Keratinocyte (primary cell): ENCODE measurements at regions not wholly inside any gene's neighbourhood (a gene's known extent, or its start where the extent isn't known, plus 50 kb on each side); places are given as distances from the start of the nearest gene placed in this dataset.

Experiments used
- DNase-seq: peaks from one replicate; pipeline ENCODE4 v3.0.0-alpha.2; 2011; ENCODE audit warnings: low read depth, missing footprints, low spot score
- FAIRE-seq: peaks from 2 replicates; lab custom pipeline; 2011; peaks lifted over from hg19 to GRCh38; lab: Jason Lieb, UNC
- H2AFZ ChIP-seq: 2 replicates; pipeline ENCODE4 v1.6.0; 2012; ENCODE audit warnings: low read length, control low read depth, inconsistent platforms; ENCODE audit not compliant: control insufficient read depth
- H3K27ac ChIP-seq: 2 replicates; pipeline ENCODE4 v1.5.1; 2011; ENCODE audit warnings: low read length; ENCODE audit not compliant: control insufficient read depth, insufficient read depth
- H3K27me3 ChIP-seq: 3 replicates; pipeline ENCODE4 v1.6.0; 2011; ENCODE audit warnings: low read length; ENCODE audit not compliant: control insufficient read depth, insufficient read depth; ENCODE audit errors: extremely low read depth
- H3K36me3 ChIP-seq, 2 experiments: 2 replicates in 1 of 2; 3 replicates in 1 of 2; pipeline ENCODE4 v1.5.1; 2011; ENCODE audit warnings: low read length in 2 of 2, mild to moderate bottlenecking in 1 of 2; ENCODE audit not compliant: control insufficient read depth in 2 of 2, insufficient read depth in 2 of 2; ENCODE audit errors: extremely low read depth in 1 of 2
- H3K4me1 ChIP-seq: 3 replicates; pipeline ENCODE4 v1.5.1; 2011; ENCODE audit warnings: low read length; ENCODE audit not compliant: control insufficient read depth, insufficient read depth; ENCODE audit errors: extremely low read depth
- H3K4me2 ChIP-seq: 3 replicates; pipeline ENCODE4 v1.6.0; 2011; ENCODE audit warnings: low read depth, low read length; ENCODE audit not compliant: control insufficient read depth, insufficient read depth; ENCODE audit errors: extremely low read depth
- H3K4me3 ChIP-seq, 3 experiments: fragments of 200-600 bp in 1 of 3; sonication (generic) in 1 of 3; 2 replicates in 2 of 3; 3 replicates in 1 of 3; pipeline ENCODE4 v1.5.1; 2011 to 2016; ENCODE audit warnings: low read length in 3 of 3, mild to moderate bottlenecking in 3 of 3, control low read depth in 2 of 3, inconsistent platforms in 1 of 3, low read depth in 1 of 3, mixed read lengths in 1 of 3, mixed run types in 1 of 3, moderate library complexity in 1 of 3; ENCODE audit not compliant: control insufficient read depth in 2 of 3, insufficient read depth in 2 of 3; ENCODE audit errors: extremely low read depth in 1 of 3
- H3K79me2 ChIP-seq: 2 replicates; pipeline ENCODE4 v1.6.0; 2012; ENCODE audit warnings: low read length; ENCODE audit not compliant: control insufficient read depth, insufficient read depth
- H3K9ac ChIP-seq: 3 replicates; pipeline ENCODE4 v1.6.0; 2011; ENCODE audit warnings: low read length; ENCODE audit not compliant: control insufficient read depth, insufficient read depth; ENCODE audit errors: extremely low read depth
- H3K9me1 ChIP-seq: 3 replicates; pipeline ENCODE4 v1.6.0; 2011; ENCODE audit warnings: low read length; ENCODE audit not compliant: control insufficient read depth, insufficient read depth; ENCODE audit errors: extremely low read depth
- H3K9me3 ChIP-seq: 2 replicates; pipeline ENCODE4 v1.5.1; 2012; ENCODE audit warnings: low read depth, low read length; ENCODE audit not compliant: control insufficient read depth
- H4K20me1 ChIP-seq: 3 replicates; pipeline ENCODE4 v1.6.0; 2011; ENCODE audit warnings: low read length; ENCODE audit not compliant: control insufficient read depth, insufficient read depth; ENCODE audit errors: extremely low read depth
- EZH2 ChIP-seq: IDR thresholded peaks from one replicate; pipeline ENCODE4 v1.6.1; 2012; ENCODE audit warnings: inconsistent platforms, mild to moderate bottlenecking, low read length, moderate library complexity
- dilution Hi-C: fragments of 300-500 bp; cut with MboI; formaldehyde crosslinking; loops from one replicate; pipeline ENCODE4 v1.7.0; 2020; ENCODE audit warnings: low sequenced_read_pairs; ENCODE audit not compliant: extremely low pct_ligation_motif_present
- TF ChIP-seq, protein P1 (sequence below), 3 experiments: IDR thresholded peaks in 1 of 3; conservative IDR thresholded peaks in 1 of 3; optimal IDR thresholded peaks in 1 of 3; 2 replicates in 2 of 3; 3 replicates in 1 of 3; pipeline versions ENCODE3 to v1.5.1; 2011; ENCODE audit warnings: low read length in 3 of 3, mild to moderate bottlenecking in 3 of 3, moderate library complexity in 2 of 3, control low read depth in 1 of 3, inconsistent platforms in 1 of 3; ENCODE audit not compliant: insufficient read depth in 2 of 3; ENCODE audit errors: extremely low read depth in 1 of 3

DNA sequence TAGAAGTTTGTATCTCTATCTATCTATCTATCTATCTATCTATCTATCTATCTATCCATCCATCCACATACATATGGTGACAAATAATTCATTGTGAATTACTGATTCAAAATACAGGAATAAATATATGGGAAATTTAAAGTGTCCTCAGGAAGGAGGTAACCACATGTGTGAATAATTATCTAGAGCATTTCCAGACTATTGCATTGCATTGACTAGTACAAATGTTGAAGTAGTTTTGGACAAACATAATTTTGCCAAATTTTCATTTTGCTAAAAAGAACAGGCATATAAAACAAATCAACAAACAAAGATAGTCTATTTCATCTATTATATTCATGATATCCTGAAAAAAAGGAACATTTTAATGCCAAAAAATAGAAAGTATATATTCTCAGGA is 192.7 kb downstream of the UTRN start:
- Histone ChIP-seq H3K4me3 (no peak overlapping the region), H3K9me3 (no peaks in the 10 kb centered on the region), H3K27me3 (no peaks in the 10 kb centered on the region), H3K36me3 (no peaks in the 10 kb centered on the region), H3K9ac (no peak overlapping the region), H3K27ac (no peak overlapping the region), H4K20me1 (no peaks in the 10 kb centered on the region), H3K4me2 (no peak overlapping the region), H3K4me1 (no peaks in the 10 kb centered on the region), H3K79me2 (no peaks in the 10 kb centered on the region), H2AFZ (no peak overlapping the region), H3K9me1 (no peaks in the 10 kb centered on the region)
- FAIRE-seq (no peak), DNase-seq (no peak)
- TF ChIP-seq, protein P1, sequence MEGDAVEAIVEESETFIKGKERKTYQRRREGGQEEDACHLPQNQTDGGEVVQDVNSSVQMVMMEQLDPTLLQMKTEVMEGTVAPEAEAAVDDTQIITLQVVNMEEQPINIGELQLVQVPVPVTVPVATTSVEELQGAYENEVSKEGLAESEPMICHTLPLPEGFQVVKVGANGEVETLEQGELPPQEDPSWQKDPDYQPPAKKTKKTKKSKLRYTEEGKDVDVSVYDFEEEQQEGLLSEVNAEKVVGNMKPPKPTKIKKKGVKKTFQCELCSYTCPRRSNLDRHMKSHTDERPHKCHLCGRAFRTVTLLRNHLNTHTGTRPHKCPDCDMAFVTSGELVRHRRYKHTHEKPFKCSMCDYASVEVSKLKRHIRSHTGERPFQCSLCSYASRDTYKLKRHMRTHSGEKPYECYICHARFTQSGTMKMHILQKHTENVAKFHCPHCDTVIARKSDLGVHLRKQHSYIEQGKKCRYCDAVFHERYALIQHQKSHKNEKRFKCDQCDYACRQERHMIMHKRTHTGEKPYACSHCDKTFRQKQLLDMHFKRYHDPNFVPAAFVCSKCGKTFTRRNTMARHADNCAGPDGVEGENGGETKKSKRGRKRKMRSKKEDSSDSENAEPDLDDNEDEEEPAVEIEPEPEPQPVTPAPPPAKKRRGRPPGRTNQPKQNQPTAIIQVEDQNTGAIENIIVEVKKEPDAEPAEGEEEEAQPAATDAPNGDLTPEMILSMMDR (optimal IDR thresholded peaks at IDR 0.05 in 1 of 3, IDR thresholded peaks at IDR 0.05 in 1 of 3, conservative IDR thresholded peaks at IDR 0.05 in 1 of 3; ENCODE audit: extremely low read depth in 1 of 3, insufficient read depth in 2 of 3, low read length in 3 of 3) = no peak
- TF ChIP-seq EZH2 = no peak
- dilution Hi-C loops = no loop called here

GRCh38 chr6:144478483-144478882 is 193.3 kb downstream of the UTRN start:
- no peaks in the 10 kb centered on the region for H3K27me3 ChIP-seq
- H3K79me2 ChIP-seq = no peaks in the 10 kb centered on the region
- H3K36me3 ChIP-seq = no peaks in the 10 kb centered on the region
- H3K4me3 ChIP-seq = no peak overlapping the region
- no peaks in the 10 kb centered on the region for H3K9me1 ChIP-seq
- dilution Hi-C loops = no loop called here
- FAIRE-seq = no peak
- H2AFZ ChIP-seq = no peak overlapping the region
- no peak overlapping the region for H3K27ac ChIP-seq
- no peak for TF ChIP-seq EZH2
- TF ChIP-seq, protein P1 (optimal IDR thresholded peaks at IDR 0.05 in 1 of 3, IDR thresholded peaks at IDR 0.05 in 1 of 3, conservative IDR thresholded peaks at IDR 0.05 in 1 of 3; ENCODE audit: extremely low read depth in 1 of 3, insufficient read depth in 2 of 3, low read length in 3 of 3) = no peak
- H3K4me2 ChIP-seq = no peak overlapping the region
- no peak for DNase-seq
- no peaks in the 10 kb centered on the region for H3K9me3 ChIP-seq
- H3K4me1 ChIP-seq = no peaks in the 10 kb centered on the region
- no peak overlapping the region for H3K9ac ChIP-seq
- no peaks in the 10 kb centered on the region for H4K20me1 ChIP-seq
